Hematopoietic multipotent progenitor cell treated with erythropoietin and hydrocortisone succinate and interleukin-3 and kit ligand, for 15 days (in vitro differentiated cells): ENCODE measurements at regions not wholly inside any gene's neighbourhood (a gene's known extent, or its start where the extent isn't known, plus 50 kb on each side); places are given as distances from the start of the nearest gene placed in this dataset.

ENCODE experiments used
- DNase-seq: peaks from one replicate; pipeline ENCODE4 v3.0.0-alpha.2; 2015; ENCODE audit warnings: low spot score

GRCh38 chr2:105150231-105150630 lies 91.3 kb upstream of the GPR45 start:
- DNase-seq = no peak

DNA sequence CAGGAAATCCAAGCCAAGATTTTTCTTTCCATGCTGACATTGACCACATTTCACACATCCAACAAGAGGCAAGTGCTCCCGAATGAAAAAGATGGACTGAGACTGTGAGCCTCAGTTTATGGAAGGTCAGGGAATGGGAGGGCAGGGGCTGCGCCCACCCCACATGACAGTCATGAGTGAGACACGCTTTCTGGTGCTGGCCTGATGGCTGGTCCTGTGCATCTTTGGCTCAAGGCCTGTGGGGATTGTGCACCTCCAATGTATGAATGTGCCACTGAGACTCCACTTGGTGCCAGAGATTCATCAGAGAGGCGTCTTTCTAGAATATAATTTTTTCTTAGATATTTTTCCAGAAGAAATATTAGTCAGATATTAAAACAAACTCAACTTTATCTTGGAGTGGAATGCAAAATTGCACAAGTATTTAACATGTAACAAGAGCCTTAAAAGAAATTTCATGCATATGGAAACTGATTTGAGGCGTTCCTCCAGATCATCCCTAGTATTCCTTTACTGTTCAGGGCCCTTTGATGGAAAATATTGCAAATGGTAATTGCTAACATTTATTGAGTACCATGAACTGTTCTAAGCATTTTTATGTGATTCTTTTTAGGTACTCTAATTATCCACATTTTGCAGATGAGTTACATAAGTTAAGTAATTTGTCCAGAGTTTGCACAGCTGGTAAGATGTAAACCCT lies 87.3 kb upstream of the GPR45 start:
- no peak for DNase-seq

DNA sequence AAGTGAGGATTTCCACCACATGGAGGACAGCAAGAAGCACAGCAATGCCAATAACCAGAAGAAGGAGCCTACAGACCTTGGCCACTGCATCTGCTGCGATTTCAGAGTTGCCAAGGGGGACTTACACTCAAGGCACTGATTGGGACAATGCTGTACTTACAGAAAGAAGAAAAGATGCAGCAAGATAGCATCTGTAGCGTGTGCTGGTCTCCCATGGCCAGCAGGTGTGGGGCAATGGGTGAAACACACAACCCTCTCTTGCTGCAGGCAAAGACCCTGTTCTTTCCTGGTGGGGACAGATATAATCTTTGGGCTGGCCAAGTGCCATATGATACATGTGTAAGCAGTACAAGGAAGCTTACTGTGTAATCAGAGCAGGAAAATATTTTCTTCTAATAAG lies 85.4 kb upstream of the GPR45 start:
- DNase-seq = no peak

DNA sequence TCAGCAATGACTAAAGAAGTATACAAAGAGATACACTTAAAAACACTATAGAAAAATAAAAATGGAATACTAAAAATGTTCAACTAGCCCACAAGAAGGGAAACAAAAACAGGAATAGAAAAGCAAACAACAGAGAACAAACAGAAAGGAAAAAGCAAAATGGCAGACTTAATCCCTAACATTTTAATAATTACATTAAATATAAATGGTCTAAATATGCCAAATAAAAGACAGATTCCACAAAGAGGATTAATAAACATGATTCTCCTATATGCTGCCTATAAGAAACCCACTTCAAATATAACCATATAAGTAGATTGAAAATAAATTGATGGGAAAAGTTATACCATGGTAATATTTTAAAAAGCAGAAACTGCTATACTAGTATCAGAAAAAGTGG lies 83.5 kb upstream of the GPR45 start:
- no peak for DNase-seq

DNA sequence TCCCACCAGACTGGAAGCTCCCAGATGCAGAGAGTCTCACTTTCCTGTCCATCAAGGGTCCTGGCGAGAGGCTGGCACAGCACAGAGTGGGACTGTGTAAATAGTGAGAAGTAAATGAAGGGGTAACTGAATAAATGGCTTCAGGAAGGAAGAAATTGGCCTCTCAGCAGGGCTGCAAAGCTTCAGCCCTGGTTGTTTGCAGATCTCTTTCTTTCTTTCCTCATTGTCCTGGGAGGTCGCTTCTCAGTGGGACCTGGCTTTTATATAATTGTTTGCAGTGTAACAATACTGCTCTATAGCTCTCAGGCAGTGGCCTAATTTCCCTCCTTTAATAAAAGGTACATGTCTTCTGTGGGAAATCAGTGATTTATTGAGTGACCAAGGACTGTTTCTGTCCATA lies 74.9 kb upstream of the GPR45 start:
- DNase-seq = no peak

GRCh38 chr2:105168543-105168942 lies 73.0 kb upstream of the GPR45 start:
- no peak for DNase-seq

DNA sequence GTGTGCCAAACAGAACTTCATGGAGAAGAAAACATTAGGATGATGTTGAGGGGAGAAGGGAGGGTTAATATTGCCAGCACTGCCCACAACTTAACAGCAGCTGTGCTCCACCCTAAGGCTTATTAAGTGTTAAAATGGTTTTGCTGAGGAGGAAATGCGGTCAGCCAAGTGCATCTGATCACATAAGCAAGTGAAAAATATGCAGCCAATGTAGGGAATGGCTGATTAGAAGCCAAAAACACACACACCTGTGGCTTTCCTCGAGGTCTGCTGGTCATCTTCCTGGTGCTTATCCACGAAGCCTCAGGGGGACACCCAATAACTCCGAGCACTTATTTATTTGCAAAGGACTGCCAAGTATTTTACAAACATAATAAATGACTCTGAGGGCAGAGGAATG lies 66.3 kb upstream of the GPR45 start:
- DNase-seq = no peak

DNA sequence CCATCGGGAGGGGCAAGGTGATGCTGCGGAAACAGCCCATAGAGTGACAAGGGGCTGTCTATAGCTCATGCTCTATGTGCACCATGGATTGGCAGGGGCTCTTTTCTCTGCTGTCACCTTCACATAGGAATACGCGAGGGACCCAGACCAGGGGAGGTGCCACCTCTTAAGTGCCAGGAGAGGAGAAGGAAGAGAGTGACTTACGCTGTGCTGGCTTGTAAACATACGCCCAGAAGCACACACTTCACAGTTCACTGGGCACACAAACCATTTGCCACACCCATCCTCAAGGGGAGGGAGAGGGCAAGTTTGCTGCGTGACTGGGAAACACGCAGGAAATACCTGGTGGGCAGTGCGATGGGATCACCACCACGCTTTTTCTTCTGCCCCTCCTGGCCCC lies 65.1 kb upstream of the GPR45 start:
- no peak for DNase-seq

DNA sequence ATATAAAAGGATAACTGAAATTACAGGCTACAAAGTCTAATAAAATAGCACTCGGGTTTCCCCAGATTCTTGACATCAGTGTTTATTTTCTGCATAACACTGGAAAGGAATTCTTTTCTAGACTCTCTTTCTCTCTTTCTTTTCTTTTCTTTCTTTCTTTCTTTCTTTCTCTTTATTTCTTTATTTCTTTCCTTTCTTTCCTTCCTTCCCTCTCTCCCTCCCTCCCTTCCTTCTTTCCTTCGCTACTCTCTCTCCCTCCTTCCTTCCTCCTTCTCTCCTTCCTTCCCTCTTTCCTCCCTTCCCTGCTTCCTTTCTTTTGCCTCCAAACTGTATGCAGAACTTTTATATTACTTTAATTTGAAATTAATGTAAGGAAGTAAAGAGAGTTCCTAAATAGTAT lies 64.5 kb upstream of the GPR45 start:
- DNase-seq = no peak

DNA sequence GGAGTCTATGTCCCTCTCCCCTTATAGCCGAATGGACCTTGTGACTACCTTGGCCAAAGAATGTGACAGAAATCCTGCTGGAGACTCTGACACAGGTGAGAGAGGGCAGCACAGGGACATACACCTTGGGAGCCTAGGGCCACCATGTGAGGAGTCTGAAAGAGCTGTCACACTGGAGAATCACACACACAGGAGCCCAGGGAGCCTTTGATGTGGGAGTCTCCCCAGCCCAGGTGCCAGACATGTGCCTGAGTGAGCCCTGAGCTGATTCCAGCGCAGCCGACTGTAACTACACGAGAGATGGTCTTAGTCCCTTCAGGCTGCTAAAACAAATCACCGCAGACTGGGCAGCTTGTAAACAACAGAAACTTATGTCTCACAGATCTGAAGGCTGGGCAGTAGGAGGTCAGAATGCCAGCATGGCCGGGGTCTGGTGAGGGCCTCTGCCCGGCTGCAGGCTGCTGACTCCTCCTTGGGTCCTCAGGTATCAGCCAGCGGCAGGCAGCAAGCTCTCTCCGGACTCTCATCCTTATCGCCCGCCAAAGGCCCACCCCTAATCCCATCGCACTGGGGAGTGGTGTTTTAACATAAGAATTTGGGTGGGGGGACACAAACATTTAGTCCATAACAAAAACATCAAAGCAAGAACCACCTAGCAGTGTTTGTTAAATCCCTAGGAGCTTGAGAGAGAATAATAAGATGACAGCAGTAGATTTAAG lies 63.8 kb upstream of the GPR45 start:
- no peak for DNase-seq

- peak; percentile 4 for DNase-seq
These were observed 61.8 kb upstream of the GPR45 start for GRCh38 chr2:105179469-105180372.

- no peak for DNase-seq
These were observed 61.0 kb upstream of the GPR45 start for GRCh38 chr2:105180491-105180972.

GRCh38 chr2:105181282-105181681 lies 60.3 kb upstream of the GPR45 start:
- no peak for DNase-seq

DNA sequence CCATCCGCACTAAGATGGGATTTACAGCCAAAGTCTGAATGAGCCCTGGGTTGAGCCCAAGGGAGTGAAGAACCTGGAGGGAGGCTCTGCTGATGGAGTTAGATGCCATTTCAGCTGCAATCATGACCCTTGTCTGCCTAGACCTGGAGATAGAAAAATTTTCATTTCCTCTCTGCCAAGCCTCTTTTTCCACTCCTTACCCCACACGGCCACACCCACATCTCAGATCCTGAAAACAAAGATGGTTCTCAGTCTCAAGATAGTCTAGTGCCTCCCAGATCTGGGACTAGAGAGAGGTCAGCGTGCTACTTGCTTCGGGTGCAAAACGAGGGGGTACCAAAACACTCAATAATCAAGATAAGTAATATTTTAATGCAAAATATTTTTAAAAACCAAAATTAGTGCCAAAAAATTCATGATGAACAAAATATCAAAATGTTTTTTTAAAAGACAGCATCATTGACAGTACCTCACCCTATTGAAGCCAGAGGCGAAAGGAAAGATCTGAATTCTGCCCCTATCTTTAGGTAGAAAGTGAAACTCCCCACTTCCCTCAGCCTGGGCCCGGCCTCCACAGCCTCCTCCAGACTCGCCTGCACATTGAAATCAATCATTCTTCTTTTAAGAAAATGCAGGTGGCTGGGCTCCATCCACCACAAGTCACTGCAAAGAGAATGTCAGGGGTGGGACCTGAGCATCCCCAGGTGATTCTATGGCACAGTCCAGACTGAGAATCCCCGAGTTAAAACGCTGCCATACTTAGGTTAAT lies 57.8 kb upstream of the GPR45 start:
- no peak for DNase-seq

DNA sequence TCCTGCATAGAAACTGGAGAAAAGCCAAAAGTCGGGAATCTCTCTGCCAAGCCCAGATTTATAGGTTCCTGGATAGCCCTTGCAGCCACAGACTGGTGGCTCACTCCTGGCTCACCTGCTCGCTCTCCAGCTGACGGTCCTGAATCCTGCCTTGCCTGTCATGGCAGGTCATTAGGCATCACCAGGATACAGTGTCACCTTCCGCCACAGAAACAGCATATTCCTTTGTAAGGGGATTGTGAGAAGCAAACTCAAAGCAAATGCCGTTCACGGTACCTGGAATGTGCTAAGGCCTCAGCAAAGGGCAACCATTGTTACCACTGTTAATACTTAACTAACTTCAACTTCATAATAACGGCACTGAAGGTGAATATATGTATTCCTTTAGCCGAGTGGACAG lies 57.1 kb upstream of the GPR45 start:
- no peak for DNase-seq

- DNase-seq = no peak
These were observed 54.5 kb upstream of the GPR45 start for GRCh38 chr2:105186967-105187498.

DNA sequence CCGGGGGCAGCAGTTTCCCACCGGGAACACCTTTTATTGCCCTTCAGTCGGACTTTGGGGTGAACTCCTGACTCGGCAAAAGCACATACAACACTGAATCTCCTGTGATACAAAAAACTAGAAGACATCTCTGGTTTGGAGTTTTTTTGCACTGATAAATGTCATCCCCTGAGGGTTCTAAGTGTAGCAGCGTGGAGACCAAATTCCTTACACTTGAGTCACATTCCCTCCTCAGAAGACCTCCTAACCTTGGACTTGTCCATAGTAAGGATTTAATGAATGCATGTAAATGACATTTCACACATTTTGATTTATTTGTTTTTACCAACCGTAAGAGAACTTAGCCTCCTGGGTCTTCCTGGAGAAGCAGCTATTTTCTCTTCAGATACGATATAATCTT lies 54.0 kb upstream of the GPR45 start:
- DNase-seq = no peak

GRCh38 chr2:105188343-105188742 lies 53.2 kb upstream of the GPR45 start:
- DNase-seq = no peak
